IPS-18c (cell line): ENCODE measurements at regions not wholly inside any gene's neighbourhood (a gene's known extent, or its start where the extent isn't known, plus 50 kb on each side); places are given as distances from the start of the nearest gene placed in this dataset.
"Not testable (repeated sequence)": the region's sequence is repeated elsewhere in the genome, so short reads cannot be mapped to it uniquely, and the experiment has no call there.

Source experiments
- H3K4me3 ChIP-seq: 2 replicates; pipeline ENCODE4 v1.7.0; 2013; ENCODE audit warnings: low read depth, mild to moderate bottlenecking, low read length, moderate library complexity; ENCODE audit not compliant: insufficient read depth
- H3K9me3 ChIP-seq: one replicate; pipeline ENCODE4 v1.6.1; 2013; ENCODE audit warnings: mild to moderate bottlenecking, low read length, moderate library complexity; ENCODE audit not compliant: control insufficient read depth, insufficient read depth

DNA sequence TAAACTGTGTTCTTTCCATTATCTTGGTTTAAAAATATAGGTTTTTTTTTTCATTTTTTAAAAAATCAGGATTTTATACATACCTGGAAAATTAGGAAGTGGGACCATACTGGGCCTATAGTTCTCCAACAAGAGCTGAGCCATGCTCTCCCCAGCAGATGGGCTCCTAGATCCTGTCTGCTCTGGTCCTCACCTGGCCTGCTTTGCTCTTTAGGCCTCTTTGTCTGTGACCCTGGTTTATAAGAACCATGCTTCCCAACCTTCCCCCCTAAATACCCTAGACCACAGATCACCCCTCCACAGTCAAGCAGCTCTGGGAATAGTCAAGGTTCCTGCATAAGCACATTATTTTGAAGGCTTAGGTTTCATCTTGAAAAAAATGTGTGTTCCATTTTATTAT, 185.0 kb upstream of the TSHZ3 start:
- no peak overlapping the region for H3K4me3 ChIP-seq
- H3K9me3 ChIP-seq: peaks cover 4% of the 10 kb centered on the region

GRCh38 chr19:31534786-31535657, 185.8 kb upstream of the TSHZ3 start:
- Histone ChIP-seq H3K9me3 (peaks cover 4% of the 10 kb centered on the region), H3K4me3 (no peak overlapping the region)

DNA sequence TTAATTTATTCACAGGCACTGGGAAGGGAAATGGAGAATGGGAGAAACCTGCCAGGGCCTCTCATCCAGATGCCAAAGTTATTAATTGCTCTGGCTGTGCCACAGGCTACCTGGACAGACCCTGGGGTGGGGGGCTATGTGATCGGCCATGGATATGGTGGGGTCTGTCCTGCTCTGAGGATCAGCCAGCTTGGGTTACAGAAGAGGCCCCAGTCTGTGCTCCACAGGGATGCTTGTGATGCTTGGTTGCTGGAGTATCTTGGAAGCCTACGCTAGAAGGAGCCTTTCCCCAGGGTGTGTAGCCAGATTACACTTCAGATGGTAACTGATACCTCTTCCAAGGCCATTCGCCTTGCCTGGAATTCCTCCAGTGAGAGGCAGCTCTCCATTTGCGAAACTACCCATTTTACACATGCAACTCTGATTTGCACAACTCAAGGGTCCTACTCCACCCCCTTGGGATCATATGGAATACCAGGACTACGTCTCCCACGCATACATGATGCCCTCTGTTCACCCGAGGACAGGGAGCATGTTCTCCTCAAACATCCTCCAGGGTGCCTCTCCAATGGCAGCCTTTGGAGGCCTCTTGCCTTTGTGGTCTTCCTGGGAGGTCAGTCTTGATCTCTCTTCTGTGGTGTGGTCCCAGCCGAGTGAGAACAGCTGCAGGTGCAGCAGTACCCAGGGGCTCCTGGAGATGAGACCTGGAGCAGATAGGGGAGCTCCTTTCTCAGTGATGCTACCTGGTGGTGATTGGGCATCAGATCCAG, 186.6 kb upstream of the TSHZ3 start:
- Histone ChIP-seq H3K4me3 (no peak overlapping the region), H3K9me3 (peaks cover 4% of the 10 kb centered on the region)

DNA sequence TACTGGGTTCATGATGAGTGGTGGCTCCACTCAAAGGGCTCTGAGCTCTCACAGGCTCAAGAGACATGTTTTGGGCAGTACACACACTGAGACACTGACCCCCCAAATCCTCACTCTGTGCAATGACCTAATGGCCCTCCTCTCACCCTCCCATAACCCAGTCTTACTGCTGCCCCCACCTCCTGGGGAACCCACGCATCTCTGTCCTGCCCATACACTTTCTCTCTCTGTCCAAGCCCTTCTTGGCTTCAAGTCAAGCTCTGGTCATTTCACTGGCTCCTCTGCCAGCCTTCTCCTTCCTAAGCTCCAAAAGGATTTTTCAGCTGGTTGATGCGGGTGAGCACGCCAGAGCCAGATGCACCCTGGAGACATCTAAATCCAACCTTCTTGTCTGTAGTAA, 187.9 kb upstream of the TSHZ3 start:
- H3K9me3 ChIP-seq: peaks cover 4% of the 10 kb centered on the region
- H3K4me3 ChIP-seq: no peak overlapping the region

- not testable (repeated sequence) for H3K9me3 ChIP-seq, H3K4me3 ChIP-seq
These were observed 188.7 kb upstream of the TSHZ3 start for GRCh38 chr19:31537902-31538301.

- Histone ChIP-seq H3K9me3 (peaks cover 4% of the 10 kb centered on the region), H3K4me3 (no peak overlapping the region)
These were observed 189.6 kb upstream of the TSHZ3 start for GRCh38 chr19:31538879-31539278.

- Histone ChIP-seq H3K4me3 (no peak overlapping the region), H3K9me3 (peaks cover 4% of the 10 kb centered on the region)
These were observed 190.2 kb upstream of the TSHZ3 start for GRCh38 chr19:31539386-31539785.

GRCh38 chr19:31541396-31541795, 192.2 kb upstream of the TSHZ3 start:
- Histone ChIP-seq H3K4me3 (no peak overlapping the region), H3K9me3 (peaks cover 4% of the 10 kb centered on the region)

DNA sequence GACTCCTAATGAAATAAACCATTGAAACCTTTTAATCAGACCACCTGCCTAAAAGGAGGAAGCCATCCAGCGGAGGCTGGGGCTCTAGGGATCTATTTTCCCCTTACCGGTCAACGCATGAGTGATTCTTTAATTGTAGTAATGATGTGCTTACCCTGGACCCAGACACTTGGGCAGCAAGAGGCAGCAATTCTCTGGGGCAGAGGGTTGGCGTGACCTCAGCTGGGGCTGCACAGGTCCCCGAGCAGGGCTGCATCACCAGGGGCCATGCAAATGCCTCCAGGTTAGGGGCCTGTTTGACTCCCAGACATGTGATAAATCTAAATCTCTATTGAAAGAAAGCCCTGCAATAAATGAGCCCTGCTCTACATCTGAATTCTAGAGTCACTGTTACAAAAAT, 194.2 kb upstream of the TSHZ3 start:
- Histone ChIP-seq H3K9me3 (no peaks in the 10 kb centered on the region), H3K4me3 (no peak overlapping the region)

DNA sequence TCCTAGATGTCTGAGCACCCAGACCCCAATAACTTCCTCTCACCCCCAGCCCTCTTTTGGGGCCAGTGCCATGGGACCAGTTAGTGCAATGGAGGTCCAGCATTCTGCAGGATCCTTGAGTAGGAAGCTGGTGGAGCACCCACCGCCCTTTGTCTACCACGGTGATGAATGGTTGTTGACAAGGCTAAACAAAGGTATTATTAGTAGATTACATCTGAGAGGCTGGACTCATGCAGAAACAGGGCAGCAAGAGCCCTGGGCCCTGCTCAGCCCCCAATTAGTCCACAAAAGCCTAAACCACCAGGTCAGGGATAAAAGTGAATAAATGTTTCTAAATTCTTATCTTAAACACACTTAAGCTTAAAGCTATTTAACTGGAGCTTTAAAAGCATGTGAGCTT, 196.5 kb upstream of the TSHZ3 start:
- Histone ChIP-seq H3K4me3 (no peak overlapping the region), H3K9me3 (no peaks in the 10 kb centered on the region)

DNA sequence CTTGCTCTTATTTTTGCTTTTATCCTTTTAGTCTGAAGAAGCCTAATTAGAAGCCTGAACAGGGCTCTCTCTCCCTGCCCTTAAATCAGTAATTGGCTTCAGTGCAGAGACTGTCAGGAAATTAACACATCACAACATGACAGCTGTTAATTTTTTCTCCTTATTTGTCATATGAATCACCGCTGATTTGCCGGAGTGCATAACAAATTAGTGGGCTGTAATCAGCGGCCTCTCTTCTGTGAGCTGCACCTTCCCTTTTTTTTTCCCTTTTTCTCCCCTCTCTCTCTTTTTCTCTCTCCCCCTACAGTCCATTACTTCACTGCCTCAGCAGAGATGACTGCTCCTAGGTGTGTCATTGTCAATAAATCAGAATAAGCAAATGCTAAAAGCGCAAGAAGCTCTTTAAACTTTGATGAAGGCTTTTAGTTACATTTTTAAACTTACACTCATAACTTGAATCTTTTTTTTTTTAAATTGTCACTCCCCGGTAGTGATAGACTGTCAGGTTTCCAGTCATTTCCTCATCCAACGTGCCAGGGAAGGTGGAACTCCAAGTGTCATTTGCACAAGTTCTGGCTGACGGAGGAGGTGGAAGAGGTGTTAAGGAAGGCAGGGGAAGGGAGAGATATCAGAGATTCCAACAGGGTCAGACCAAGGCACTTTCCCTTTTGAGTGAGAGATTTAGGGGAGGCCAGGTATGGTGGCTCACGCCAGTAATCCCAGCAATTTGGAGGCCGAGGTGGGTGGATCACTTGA, 197.1 kb upstream of the TSHZ3 start:
- Histone ChIP-seq H3K9me3 (no peaks in the 10 kb centered on the region), H3K4me3 (no peak overlapping the region)

- Histone ChIP-seq H3K9me3 (no peaks in the 10 kb centered on the region), H3K4me3 (no peak overlapping the region)
These were observed 199.7 kb upstream of the TSHZ3 start for GRCh38 chr19:31548941-31549340.

- H3K9me3 ChIP-seq: no peaks in the 10 kb centered on the region
- H3K4me3 ChIP-seq: no peak overlapping the region
These were observed 204.0 kb upstream of the TSHZ3 start for GRCh38 chr19:31553112-31553845.

DNA sequence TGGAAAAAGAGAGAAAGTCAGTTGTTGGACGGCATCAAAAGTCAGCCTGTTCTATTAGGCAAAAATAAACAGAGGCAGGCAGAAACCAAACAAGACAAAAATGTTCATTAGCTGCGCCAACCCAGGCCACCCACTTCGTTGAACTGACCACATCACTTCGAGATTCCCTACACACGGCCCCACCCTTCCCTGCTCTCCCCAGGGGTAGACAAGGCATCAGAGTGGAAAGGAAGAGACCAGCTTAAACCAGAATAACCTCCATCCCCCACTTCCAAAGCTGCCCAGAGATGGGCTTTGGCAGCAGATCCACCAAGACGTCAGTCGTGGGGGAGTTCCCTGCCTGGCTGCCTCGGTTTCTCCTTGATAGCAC, 204.6 kb upstream of the TSHZ3 start:
- no peaks in the 10 kb centered on the region for H3K9me3 ChIP-seq
- H3K4me3 ChIP-seq: no peak overlapping the region

GRCh38 chr19:31554360-31554759, 205.1 kb upstream of the TSHZ3 start:
- Histone ChIP-seq H3K9me3 (peaks cover 2% of the 10 kb centered on the region), H3K4me3 (no peak overlapping the region)

DNA sequence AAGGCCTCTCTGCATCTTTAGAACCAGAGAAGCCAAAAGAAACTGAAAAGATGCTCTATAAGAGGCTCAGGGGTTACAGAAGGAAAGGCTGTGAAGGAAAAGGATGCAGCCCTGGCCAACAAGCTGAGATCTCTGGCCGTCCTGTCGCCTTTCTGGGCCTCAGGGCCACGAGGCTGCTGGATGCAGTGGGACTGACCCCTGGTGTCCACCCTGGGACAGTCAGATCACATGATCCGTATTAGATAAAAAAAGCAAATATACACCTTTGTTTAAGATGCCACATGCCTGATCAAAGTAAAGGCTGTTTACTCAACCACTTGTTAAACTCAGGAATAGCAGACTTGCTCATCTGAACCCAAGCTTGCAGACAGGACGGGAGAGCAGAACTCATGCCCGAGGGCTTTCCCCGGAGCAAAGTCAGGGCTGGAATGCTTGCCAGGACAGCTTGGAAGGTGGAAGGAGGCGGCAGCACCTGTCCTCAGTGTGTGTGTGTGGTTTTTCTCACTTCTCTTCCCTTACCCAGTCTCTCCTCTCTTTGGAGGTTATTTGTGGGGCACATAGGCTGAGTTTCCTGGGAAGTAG, 206.5 kb upstream of the TSHZ3 start:
- H3K4me3 ChIP-seq: no peak overlapping the region
- peaks cover 2% of the 10 kb centered on the region for H3K9me3 ChIP-seq

DNA sequence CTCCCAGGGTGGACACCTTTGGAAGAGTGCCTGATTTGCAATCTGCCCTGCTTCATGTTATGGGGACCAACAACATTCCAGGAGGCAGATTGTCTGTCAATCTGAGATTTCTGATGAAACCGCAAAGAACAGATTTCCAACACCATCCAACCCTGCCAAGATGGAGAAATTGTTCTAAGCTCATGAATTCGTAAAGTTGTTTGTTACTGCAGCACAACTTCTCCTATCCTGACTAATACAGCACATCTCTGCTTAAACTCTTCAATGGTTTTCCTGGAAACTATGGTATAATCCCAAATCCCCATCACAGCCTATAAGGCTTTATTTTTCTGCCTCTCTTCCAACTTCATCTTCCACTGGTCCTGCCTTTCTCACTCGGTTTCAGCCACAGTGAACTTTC, 210.3 kb upstream of the TSHZ3 start:
- H3K4me3 ChIP-seq: no peak overlapping the region
- peaks cover 5% of the 10 kb centered on the region for H3K9me3 ChIP-seq
